SH-SY5Y (cell line): ENCODE measurements at regions not wholly inside any gene's neighbourhood (a gene's known extent, or its start where the extent isn't known, plus 50 kb on each side); places are given as distances from the start of the nearest gene placed in this dataset.

ENCODE experiments used
- GATA2 ChIP-seq: IDR thresholded peaks from 2 replicates; pipeline ENCODE4 v1.6.1; 2011; ENCODE audit warnings: mild to moderate bottlenecking, low read depth, low read length
- GATA3 ChIP-seq: IDR thresholded peaks from 2 replicates; pipeline ENCODE4 v1.6.1; 2011; ENCODE audit warnings: low read depth, mild to moderate bottlenecking, low read length, moderate library complexity

DNA sequence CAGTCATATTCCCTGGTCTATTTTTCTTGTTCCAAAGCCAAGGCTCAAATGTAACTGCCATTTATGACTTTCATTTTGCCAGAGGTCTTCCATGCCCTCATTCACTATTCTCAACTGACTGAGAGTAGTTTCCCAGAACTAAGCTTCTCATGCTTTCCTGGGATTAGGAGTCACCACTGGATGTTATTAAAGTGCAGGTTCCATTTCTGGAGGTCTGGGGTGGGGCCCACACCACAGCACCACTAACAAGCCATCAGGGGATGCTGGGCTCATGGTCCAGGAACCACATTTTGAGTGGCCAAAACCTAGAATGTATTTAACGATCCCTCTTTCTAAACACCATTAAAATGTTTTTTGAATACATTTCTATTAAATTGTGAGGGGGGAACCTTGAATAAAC lies 677.6 kb downstream of the SEMA5A start:
- TF ChIP-seq GATA2: no peak
- TF ChIP-seq GATA3: no peak
